ENCODE measurements at regions not wholly inside any gene's neighbourhood (a gene's known extent, or its start where the extent isn't known, plus 50 kb on each side); places are given as distances from the start of the nearest gene placed in this dataset.
"Not testable (repeated sequence)": the region's sequence is repeated elsewhere in the genome, so short reads cannot be mapped to it uniquely, and the experiment has no call there.

DNA sequence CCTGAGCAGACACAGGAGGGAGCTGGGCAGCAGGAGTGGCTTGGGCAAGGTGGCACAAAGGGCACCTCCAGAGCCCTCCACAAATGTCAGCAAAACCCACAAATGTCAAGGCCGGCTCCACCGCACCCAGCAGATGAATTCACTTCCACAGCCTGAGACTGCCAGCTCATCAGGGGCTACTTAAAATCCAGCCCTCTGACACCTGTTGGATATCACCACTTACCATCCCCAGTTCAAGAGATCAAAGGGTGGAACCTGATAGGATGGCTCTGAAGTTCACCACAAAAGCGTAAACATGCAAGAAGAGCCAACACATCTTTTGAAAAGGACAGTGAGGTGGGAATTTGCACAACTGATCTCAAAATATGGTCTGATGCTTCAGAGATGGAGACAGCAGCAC is 168.6 kb upstream of the GRK3 start:
- no peak for DNase-seq (ENCODE audit: low spot score)

DNA sequence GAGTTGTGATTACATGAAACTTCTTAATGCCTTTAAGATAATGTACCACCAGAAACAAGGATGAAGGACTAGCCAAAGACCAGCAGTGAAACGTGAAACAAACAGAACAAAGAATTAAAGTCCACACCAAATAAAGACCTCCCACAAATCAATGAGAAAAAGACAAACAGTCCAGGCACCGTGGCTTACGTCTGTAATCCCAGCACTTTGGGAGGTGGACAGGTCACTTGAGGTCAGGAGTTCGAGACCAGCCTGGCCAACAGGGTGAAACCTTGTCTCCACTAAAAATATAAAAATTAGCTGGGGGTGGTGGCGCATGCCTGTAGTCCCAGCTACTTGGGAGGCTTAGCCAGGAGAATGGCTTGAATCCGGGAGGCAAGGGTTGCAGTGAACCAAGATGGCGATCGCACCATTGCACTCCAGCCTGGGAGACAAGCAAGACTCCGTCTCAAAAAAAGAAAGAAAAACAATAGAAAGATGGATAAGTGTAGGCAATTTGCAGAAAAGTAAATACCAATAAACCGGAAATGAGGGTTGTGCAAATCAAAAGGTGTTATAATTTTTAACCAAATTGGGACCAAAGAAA is 167.8 kb upstream of the GRK3 start:
- DNase-seq (ENCODE audit: low spot score): no peak

DNA sequence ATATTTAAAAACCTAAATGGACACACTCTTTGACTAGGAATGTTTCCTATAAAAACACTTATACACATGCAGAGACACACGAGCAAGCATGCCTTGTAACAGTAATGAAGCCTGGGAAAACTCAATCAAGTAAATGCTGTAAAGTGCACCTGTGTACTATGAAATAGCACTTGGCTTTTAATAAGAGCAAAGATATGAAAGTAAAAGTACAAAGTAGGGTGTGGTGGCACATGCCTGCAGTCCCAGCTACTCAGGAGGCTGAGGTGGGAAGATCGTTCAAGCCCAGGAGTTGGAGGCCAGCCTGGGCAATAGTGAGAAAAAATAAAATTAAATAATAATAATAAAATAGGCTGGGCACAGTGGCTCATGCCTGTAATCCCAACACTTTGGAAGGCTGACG is 166.9 kb upstream of the GRK3 start:
- no peak for DNase-seq (ENCODE audit: low spot score)

DNA sequence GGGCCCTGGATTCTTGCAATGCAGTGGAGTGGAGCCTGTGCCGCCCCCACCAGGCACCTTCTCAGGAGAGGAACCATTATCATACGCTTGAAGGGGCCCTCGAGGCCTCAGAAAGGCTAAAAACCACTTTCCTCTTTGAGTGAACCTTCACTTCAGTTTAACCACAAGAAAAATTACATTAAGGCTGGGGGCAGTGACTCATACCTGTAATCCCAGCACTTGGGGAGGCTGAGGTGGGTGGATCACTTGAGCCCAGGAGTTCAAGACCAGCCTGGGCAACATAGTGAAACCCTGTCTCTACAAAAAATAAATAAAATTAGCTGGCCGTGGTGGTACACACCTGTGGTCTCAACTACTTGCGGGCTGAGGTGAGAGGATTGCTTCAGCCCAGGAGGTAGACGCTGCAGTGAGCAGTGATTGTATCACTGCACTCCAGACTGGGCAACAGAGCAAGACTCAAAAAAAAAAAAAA is 165.8 kb upstream of the GRK3 start:
- not testable (repeated sequence) for DNase-seq (ENCODE audit: low spot score)

DNA sequence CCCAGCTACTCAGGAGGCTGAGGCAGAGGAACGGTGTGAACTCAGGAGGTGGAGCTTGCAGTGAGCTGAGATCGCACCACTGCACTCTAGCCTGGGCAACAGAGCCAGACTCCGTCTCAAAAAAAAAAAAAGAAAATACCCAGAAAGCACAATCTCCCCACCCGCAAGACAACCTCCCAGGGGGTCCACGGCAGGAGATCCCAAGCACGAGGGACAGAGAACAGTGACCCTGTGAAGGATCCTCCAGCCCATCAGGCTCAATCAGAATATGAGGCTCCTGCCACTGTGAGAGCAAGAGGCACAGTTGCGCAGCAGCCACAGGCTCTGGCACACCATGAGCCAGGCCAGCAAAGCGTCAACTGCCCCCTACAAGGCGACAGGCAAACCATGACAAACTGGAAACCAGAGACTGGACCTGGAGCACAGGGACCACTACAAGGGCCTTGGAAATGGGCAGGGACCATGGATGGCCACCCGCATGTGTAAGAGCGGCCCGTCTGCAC is 164.8 kb upstream of the GRK3 start:
- no peak for DNase-seq (ENCODE audit: low spot score)

DNA sequence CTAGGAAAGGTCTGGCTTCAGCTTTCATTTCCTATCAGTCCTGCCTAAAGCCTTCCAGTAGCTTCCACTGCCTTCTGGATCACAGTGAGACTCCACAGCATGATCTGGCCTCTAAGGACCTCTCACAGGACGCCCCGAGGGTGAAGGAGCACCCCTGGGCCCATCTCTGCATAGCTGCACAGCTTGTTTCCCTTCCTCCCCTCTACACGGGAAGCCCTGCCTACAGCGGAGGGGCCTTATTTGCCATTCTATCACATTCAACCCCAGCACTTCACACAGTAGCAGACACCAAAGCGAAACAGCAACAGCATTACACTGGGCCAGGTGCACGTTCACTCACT is 162.3 kb upstream of the GRK3 start:
- DNase-seq (ENCODE audit: low spot score): no peak

DNA sequence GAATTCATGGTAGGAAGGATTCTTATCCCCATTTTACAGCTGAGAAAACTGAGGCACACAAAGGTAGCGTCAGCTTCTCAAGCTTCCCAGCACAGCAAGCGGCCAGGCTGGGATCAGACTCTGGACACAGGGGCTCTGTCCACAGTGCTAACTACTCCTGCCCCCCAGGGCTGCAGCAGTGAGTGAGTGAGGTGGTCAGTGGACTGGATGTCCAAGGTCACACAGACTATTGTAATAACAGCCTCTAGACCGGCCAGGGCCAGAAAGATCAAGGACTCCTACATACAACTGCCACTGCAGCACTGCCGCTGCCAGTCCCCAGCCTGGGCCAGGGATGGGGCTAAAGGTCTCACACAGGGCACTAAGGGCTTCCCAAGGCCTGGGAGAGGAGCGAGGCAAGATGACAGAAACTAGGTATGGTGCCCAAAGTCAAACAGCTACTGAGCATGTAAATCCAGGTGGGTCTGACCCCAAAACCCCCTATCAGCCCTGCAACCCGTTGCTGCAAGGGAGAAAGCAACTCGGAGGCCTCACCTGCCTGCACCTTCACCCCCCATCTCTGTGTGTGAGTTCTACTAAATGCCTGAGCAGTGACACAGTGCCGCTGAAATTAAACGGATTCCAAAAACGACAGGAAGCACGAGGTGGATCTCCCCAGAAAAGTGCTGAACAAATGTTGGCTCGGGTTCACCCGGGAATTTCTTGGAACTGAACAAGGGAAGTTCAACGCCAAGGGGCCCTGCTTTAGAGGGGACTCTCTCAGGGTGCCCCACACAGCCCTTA is 161.8 kb upstream of the GRK3 start:
- DNase-seq (ENCODE audit: low spot score): no peak

DNA sequence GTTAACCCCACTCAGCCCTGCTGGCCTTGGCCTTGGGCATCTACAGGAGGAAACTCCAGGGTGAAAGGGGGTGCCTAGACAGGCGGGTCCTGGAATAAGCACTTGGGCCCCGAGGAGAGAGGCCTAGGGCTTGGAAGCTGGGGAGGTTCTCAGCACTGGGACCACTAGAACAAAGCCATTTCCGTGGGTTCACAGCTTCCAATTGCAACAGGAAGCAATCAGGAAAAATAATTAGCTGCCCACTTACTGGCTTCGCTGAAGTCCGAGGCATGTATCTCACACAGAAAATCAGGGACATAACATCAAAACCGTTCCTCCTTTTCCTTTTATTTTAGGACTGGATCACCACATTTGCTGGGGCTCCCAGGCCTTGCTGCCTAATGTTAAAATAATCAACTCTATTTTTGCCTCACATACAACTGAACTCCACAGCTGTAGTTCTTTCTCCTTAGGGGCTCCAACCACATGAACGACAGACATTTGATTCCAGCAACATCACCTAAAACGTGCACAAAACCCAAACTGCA is 161.1 kb upstream of the GRK3 start:
- DNase-seq (ENCODE audit: low spot score): no peak

DNA sequence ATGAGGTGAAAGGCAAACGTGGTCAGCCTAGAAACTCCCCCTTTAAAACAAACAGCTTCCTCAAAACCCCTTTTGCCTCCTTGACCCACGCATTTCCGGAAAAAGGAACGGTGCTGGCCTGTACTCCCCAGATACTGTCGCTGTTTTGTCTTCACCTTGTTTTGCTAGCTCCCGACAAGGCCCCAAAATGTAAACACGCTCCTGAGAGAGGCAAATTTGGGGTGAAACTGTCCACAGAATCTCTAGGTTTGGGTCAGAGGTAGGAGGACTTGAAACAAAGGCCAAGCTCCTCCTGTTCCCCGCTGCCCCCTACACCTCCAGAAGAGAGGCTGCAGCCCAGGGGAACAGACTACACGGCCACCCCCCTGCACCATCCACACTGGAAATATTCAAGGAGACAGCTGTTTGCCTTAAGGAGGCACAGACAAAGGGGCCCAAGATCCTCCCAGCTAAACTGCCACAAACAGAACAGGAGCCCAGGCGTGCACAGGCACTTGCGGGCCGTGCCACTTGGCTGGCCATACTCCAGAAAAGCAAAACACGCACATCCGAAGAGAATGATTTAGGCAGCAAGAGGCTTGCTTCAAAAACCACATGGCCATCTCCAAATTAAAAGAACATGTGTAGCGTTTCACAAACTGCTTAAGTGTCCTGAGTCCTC is 160.5 kb upstream of the GRK3 start:
- DNase-seq (ENCODE audit: low spot score): no peak

DNA sequence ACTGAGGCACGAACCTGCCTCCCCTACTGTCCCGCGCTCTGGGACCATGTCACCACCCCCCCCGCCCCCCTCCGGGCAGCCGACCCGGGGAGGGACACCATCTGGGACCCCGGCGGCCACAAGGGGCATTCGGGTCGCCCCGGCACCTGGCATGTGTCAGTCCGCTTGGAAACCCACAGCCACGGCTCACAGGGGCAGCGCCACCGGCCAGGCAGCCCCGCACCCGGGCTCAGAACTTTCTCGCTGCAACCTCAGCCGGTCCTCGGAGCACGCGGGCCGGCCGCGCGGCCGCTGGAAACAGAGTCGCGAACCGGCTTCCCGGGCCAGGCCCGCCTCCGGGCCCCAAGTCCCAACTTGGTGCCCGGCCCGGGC is 159.9 kb upstream of the GRK3 start:
- no peak for DNase-seq (ENCODE audit: low spot score)

DNA sequence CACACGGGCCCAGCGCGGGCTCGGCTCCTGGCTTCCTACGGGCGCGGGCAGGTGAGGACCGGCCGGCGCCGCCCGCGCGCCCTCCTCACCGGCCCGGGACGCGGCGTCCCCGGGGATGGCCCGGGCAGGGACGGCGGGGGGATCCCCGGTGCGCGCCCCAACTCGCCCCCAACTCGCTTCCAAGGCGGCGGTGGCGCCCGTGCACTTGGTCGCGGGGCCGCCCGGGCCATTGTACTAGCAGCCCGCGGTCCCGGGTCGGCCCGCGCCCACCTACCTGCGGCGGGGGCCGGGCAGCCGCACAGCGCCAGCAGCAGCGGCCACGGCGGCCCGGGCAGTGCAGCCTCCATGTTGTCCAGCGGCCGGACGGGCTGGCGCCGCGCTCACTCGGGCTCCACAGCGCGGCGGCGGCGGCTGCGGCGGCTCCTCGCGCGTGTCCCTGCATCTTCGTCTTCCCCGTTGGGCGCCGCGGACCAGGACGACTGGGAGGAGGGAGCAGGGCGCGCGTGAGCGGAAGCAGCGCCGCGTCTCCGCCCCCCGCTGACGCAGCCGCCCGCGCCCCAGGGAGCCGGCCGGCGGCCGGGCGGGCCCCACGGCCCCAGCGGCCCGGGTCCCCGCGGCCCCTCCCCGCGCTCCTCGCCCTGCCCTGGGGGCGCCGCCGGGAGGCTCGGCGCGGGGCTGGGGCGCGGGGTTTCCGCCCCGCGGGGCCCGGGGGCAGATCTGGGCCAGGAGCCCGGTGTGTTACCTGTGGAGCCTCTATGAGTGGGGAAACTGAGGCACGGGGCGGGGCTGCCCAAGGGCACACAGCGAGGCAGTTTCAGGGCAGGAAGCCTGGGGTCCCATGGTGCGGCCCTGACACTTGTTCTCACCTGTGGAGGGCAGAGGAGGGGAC is 159.3 kb upstream of the GRK3 start:
- peak; percentile 62 for DNase-seq (ENCODE audit: low spot score)

DNA sequence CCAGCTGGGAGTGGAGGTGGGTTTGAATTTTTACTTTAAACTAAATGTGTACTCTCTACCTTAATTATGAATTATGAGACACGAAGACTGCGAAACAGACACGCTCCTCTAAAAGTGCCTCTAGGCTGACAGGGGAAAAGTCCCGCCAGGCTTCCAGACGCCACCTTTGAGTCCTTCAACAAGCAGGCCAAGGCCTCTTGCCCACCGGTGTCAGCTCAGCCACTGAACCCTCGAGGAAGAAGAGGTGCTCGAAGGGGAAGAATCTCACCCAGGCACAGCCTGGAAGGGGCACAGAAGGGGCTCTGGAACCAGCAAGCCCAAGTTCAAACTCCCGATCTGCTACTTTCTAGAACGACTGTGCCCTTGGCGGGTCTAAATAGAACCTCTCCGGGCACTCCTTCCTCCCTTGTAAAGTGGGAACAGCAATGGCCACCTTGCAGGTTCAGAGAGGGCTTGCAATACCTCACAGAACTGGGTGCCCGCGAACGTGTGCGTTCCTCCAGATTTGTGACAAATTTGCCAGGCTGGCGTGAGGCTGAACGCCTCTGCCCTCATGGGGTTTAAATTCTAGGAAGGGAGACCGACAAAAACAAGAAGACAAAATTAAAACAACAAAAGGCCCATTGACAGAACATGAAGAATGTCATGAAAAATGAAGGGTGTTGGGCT is 158.5 kb upstream of the GRK3 start:
- DNase-seq (ENCODE audit: low spot score): no peak

DNA sequence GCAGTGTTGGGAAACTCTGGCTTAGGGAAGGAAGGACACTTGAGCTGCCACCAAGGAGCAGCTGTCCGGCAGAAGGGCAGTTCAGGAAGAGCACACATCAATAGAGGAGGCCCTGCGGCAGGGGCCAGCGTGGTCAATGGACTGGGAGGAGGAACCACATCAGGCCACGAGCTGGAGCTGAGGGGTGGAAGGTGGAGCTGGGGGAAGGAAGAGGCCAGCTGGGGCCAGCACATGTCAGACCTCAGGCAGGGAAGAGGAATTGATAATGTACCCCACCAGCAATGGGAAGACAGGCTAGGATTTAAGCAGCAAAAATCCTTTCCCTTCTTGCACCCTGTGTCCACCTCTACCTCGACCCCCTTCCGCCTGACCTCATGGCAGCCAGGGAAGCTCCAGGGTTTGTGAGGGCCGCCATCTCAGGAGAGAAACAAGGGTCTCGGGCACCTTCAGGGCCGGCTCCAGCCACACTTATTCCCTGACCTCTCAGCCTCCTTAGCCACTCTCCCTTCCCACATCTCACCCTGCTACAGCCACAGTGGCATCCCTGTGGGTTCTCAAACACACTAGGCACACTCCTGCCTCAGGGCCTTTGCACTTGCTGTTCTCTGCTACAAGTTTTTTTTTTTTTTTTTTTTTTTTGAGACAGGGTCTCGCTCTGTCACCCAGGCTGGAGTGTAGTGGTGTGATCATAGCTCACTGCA is 157.8 kb upstream of the GRK3 start:
- no peak for DNase-seq (ENCODE audit: low spot score)

DNA sequence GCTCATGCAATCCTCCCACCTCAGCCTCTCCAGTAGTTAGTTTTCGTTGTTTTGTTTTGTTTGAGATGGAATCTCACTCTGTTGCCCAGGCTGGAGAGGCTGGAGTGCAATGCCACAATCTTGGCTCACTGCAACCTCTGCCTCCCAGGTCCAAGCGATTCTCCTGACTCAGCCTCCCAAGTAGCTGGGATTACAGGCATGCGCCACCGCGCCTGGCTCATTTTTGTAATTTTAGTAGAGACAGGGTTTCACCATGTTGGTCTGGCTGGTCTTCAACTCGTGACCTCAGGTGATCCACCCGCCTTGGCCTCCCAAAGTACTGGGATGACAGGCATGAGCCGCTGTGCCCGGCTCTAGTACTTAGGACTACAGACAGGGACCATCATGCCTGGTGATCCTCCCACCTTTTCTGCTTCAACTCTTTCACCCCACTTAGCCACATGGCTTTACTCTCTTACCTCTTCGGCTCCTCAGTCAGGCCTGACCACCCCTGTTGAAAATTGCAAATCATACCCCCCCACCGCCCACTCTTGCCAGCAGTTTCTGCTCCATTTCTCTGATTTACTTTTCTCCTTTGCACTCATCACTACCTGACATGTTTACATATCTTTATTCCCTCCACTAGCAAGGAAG is 157.1 kb upstream of the GRK3 start:
- no peak for DNase-seq (ENCODE audit: low spot score)

DNA sequence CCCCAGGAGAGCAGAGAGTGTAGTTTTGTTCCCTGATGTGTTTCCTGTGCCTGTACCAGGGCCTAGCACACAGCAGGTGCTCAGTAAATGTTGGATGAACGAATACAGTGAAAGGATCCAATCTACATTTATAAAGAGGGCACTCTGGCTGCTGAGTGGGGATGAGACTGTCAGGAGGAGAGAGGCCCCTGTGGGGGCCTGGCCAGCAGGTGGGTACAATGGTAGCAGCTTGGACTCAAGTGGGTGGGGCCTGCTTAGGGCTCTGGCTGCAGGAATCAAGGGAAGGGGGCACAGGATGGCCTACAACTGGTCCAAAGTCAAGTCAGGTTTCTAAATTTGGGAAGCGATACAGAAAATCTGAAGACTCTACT is 156.6 kb upstream of the GRK3 start:
- no peak for DNase-seq (ENCODE audit: low spot score)

DNA sequence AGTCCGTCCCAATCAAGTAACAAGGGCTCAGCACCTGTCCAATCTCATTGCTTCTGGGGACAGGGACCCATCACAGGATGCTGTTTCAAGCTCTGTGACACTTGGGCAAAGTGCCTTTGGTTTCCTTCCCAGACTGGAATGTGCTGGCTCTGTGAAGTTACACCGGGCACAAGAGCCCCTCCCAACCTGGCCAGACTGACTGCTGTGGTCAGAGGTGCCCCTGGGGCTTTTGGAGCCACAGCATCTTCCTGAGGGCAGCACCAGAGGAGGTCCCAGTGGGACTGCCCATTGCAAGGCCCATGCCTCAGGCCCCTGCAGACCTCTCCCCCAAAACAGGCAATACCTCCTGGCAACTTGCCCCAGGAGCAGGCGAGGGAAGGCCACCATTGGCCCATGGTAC is 155.2 kb upstream of the GRK3 start:
- DNase-seq (ENCODE audit: low spot score): no peak

DNA sequence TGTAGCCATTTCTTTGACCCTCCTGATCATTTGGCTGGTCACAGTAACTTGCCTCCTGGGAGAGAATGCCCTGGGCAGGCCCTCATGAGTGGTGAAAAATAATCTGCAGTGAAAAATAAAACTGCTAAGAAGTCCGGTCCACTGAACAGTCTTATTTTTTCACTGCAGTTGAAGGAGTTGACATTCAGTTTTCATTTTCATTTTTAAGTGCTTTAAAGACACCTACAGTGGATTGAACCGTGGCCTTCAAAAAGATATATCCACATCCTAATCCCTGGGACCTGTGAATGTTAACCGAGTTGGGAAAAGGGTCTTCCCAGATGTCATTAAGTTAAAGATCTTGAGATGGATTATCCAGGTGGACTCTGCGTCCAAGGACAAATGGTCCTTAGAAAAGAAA is 153.6 kb upstream of the GRK3 start:
- no peak for DNase-seq (ENCODE audit: low spot score)

DNA sequence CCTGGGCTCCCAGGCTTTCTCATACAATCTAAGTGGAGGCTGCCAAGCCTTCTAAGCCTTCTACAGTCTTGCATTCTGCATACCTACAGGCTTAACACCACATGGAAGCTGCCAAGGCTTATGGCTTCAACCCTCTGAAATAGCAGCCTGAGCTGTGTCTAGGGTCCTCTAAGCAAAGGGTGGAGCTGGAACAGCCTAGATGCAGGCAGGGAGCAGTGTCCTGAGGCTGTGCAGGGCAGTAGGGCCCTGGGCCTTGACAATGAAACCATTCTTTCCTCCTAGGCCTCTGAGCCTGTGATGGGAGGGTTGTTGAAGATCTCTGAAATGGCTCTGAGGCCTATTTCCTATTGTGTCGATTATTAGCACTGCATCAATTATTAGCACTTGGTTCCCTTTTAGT is 150.9 kb upstream of the GRK3 start:
- no peak for DNase-seq (ENCODE audit: low spot score)

DNA sequence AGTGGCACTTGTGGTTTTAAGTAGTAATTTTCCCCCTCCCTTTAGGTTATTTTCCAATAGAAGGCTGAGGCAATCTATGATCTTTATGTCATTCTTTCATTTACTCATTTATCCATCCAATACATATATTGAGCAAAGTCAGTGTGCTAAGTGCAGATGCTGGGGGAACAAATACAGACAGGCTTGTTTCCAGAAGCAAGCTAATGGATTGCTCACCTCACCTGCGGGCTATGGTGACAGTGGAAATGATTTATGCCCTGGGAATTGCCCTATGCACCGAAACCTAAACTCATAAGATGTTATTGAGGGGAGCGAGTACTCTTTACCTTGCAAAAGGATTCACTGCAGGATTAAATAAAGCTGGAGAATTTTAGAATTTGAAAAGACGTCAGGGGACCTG is 148.7 kb upstream of the GRK3 start:
- DNase-seq (ENCODE audit: low spot score): not testable (repeated sequence)

DNA sequence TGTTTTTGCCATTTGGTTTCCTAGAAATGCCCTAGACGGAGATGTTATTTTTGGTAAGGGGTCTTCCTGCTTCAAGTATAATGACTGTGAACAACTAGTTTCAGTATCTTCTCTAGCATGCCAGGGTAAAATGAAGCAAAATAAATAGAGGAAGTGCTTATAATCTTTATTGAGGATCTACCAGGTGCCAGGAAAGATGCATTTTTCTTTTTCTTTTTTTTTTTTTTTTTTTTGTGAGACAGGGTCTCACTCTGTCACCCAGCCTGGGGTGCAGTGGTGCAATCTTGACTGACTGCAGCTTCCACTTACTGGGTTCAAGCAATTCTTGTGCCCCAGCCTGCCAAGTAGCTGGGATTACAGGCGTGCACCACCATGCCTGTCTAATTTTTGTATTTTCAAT is 146.6 kb upstream of the GRK3 start:
- not testable (repeated sequence) for DNase-seq (ENCODE audit: low spot score)

All from hematopoietic multipotent progenitor cell treated with erythropoietin and hydrocortisone succinate and interleukin-3 and kit ligand, for 15 days (in vitro differentiated cells).